GM13977 (cell line): ENCODE measurements at regions not wholly inside any gene's neighbourhood (a gene's known extent, or its start where the extent isn't known, plus 50 kb on each side); places are given as distances from the start of the nearest gene placed in this dataset.

Experiments
- DNase-seq: peaks from one replicate; pipeline ENCODE4 v3.0.0; 2012; ENCODE audit warnings: low spot score
- in situ Hi-C: fragments of 300-500 bp; cut with MboI; formaldehyde crosslinking; loops from one replicate; pipeline ENCODE4 v1.12.0; 2022; ENCODE audit warnings: low sequenced_read_pairs, low pct_unique_long_range_greater_than_20kb, mixed read lengths, inconsistent platforms; ENCODE audit not compliant: unreplicated experiment
- TF ChIP-seq, protein P1 (sequence below): IDR thresholded peaks from 2 replicates; pipeline ENCODE4 v1.5.1; 2012; ENCODE audit warnings: mild to moderate bottlenecking, control low read depth; ENCODE audit not compliant: insufficient read depth; ENCODE audit errors: extremely low read depth, missing control alignments

DNA sequence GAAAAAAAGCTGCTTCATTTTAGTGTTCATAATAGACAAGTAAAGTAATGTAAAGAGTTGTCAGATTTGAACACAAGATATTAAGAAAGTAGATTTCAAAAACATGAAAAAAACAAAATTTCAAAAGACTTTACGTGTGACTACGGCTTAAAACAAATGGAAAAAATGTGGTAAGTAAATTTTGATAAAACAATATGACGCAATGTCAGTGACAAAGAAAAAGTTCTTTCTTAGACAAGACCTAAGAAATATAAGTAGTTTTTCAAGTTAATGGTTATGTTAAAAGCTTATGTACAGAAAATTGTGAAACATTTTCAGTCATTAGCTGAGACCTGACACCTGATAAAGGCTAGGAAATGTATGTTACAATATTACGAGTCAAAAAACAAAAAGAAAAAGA lies 73.7 kb upstream of the EYS start:
- TF ChIP-seq, protein P1, sequence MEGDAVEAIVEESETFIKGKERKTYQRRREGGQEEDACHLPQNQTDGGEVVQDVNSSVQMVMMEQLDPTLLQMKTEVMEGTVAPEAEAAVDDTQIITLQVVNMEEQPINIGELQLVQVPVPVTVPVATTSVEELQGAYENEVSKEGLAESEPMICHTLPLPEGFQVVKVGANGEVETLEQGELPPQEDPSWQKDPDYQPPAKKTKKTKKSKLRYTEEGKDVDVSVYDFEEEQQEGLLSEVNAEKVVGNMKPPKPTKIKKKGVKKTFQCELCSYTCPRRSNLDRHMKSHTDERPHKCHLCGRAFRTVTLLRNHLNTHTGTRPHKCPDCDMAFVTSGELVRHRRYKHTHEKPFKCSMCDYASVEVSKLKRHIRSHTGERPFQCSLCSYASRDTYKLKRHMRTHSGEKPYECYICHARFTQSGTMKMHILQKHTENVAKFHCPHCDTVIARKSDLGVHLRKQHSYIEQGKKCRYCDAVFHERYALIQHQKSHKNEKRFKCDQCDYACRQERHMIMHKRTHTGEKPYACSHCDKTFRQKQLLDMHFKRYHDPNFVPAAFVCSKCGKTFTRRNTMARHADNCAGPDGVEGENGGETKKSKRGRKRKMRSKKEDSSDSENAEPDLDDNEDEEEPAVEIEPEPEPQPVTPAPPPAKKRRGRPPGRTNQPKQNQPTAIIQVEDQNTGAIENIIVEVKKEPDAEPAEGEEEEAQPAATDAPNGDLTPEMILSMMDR: no peak
- in situ Hi-C loops: no loop called here
- DNase-seq: no peak

DNA sequence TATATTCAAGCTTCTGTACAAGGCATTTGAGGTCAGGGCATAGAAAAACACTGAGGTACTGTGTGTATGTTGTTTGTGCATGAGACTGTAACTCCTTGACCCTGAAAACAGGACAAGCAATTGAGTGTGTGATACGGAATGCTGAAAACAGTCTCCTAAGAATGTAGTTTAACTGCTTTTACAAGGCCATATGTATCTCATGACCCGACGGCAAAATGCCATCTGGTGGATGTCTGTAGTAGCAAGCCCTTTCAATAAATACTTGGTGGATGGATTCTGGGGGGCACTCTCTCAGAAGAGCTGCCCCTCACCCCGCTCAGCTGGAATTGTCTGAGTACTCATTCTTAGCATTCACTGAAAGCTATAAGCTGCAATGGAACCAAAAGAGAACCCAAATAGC lies 69.3 kb upstream of the EYS start:
- no peak for DNase-seq
- TF ChIP-seq, protein P1: no peak
- in situ Hi-C loops: no loop called here

DNA sequence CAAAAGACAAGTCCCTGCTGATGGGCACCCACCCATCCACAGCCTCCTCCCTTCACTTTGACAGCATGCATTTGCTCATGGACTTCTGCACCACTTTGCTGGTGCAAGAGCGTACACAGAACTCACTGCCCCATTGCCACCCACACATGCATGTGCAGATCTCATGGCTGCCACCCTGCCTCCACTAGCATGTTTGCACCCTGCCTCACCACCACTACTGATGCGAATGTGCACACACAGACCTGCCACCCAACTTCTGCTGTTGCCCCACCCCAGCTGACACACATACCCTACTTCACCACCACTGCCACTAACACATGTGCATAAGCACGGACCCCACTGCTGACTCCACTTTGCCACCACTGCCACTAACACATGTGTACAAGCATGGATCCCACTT lies 64.9 kb upstream of the EYS start:
- in situ Hi-C loops: no loop called here
- TF ChIP-seq, protein P1: no peak
- no peak for DNase-seq

DNA sequence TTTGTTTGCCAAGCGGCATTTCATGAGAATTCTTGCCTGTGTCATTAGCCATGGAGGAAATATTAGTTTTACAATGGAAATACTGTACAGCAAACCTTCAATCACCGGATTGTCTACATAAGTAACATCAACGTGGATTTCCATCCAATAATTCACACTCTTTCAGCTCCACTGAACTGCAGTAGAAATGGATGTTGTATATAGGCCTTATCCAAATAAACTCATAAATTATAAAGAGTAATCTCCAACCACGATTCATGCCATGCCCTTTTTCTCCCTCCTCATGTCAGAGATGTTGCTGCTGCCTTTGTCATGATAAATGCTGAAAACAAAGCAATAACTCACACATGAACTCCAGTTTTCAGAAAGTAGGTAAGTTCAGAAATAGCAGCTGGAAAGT lies 54.9 kb upstream of the EYS start:
- TF ChIP-seq, protein P1: no peak
- DNase-seq: no peak
- in situ Hi-C loops: no loop called here

DNA sequence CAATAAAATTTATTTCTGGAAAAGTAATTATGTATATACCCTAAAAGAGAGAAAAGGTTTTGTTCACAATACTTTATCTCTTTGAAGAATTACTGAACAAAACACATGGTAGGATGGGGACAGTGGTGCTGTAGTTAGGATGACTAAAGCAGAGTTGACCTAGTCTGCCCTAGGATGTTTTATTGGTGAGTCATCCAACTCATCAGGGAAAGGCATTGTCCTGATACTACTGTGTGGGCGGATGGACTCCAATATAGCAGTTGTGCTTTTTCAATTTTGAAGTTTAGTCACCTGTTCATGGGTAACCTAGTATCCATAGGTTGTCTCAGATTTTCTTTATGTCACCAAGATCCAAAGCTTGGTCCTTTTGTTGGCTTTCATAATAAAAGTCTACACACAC lies 53.3 kb upstream of the EYS start:
- no peak for DNase-seq
- in situ Hi-C loops: no loop called here
- TF ChIP-seq, protein P1: no peak
